ENCODE measurements at regions not wholly inside any gene's neighbourhood (a gene's known extent, or its start where the extent isn't known, plus 50 kb on each side); places are given as distances from the start of the nearest gene placed in this dataset.

DNA sequence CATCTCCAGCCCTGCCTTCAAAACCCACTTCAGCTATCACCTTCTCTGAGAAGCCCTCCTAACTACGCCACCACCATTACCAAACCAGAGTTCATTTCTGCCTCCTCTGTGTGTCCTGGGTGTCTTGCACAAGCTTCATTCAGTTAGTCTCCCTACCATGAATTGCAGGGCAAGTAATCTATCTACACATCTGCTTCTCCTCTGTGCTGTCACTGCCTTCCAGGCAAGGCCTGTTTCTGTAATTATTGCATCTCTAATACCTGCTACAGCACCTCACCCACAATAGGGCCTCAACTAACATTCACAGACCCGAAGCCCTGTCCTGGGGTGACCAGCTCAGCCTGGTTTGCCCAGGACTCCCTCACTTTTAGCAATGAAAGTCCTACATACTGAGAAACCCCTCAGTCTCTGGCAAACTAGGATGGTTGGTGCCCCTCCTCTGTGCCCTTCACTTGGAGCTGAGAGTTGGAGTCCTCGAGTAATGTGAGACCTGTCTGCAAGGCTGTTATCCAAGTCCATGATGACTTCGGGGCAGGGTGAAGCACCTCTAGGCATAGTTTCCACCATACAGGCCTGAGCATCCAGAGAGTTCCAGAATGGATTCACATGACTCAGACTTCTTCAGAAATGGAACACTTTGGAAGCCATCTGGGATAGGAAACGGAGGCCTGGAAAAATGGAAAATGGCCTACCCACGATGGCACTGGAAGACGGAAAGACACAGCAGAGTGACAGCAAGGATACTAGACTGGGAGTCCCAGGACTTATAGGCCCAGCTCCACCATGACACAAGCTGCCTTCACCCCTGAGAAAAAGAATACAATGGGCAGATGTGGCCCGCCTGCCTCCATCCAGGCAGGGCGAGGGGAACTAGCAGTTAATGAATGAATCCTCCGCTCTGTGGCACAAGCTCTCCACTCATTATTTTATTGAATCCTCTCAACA lies 269.3 kb downstream of the BUD13 start:
- DNase-seq (ENCODE audit: low spot score), result no peak
- no peak overlapping the region for H3K27ac Mint-ChIP-seq (ENCODE audit: unreplicated experiment)
- H3K9me3 Mint-ChIP-seq (ENCODE audit: unreplicated experiment), result no peaks in the 10 kb centered on the region
- no peaks in the 10 kb centered on the region for H3K4me1 Mint-ChIP-seq (ENCODE audit: unreplicated experiment)
- no peaks in the 10 kb centered on the region for H3K36me3 Mint-ChIP-seq (ENCODE audit: low read depth, unreplicated experiment)
- no peak overlapping the region for H3K4me3 Mint-ChIP-seq (ENCODE audit: unreplicated experiment)
- H3K27me3 Mint-ChIP-seq (ENCODE audit: unreplicated experiment), result peaks cover 1% of the 10 kb centered on the region
- TF ChIP-seq, protein P1, sequence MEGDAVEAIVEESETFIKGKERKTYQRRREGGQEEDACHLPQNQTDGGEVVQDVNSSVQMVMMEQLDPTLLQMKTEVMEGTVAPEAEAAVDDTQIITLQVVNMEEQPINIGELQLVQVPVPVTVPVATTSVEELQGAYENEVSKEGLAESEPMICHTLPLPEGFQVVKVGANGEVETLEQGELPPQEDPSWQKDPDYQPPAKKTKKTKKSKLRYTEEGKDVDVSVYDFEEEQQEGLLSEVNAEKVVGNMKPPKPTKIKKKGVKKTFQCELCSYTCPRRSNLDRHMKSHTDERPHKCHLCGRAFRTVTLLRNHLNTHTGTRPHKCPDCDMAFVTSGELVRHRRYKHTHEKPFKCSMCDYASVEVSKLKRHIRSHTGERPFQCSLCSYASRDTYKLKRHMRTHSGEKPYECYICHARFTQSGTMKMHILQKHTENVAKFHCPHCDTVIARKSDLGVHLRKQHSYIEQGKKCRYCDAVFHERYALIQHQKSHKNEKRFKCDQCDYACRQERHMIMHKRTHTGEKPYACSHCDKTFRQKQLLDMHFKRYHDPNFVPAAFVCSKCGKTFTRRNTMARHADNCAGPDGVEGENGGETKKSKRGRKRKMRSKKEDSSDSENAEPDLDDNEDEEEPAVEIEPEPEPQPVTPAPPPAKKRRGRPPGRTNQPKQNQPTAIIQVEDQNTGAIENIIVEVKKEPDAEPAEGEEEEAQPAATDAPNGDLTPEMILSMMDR (IDR thresholded peaks at IDR 0.05; ENCODE audit: unreplicated experiment), result no peak

DNA sequence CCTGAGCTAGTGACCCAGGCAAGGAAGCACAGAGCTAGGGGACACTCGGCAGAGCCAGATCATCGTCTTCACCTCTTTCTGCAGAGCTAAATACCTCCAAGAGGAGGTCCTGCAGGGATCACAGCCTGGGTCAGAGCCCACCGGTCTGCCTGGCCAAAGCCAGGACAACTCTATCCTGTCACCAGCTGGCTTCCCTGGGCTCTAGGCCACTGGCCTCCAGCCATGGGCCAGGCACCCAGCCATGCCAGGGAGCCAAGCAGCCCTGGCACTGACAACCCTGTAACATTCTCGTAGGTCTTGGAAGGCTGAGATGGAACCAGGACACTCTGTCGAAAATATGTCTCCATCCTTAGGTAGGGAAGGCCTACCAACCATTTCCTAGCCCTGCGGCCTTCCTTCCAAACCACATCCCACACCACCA lies 270.1 kb downstream of the BUD13 start:
- Mint-ChIP-seq H3K9me3 (ENCODE audit: unreplicated experiment) (no peaks in the 10 kb centered on the region), H3K27me3 (ENCODE audit: unreplicated experiment) (peaks cover under 1% of the 10 kb centered on the region), H3K4me1 (ENCODE audit: unreplicated experiment) (no peaks in the 10 kb centered on the region), H3K36me3 (ENCODE audit: low read depth, unreplicated experiment) (no peaks in the 10 kb centered on the region), H3K27ac (ENCODE audit: unreplicated experiment) (no peak overlapping the region), H3K4me3 (ENCODE audit: unreplicated experiment) (no peak overlapping the region)
- no peak for DNase-seq (ENCODE audit: low spot score)
- TF ChIP-seq, protein P1 (IDR thresholded peaks at IDR 0.05; ENCODE audit: unreplicated experiment), result no peak

DNA sequence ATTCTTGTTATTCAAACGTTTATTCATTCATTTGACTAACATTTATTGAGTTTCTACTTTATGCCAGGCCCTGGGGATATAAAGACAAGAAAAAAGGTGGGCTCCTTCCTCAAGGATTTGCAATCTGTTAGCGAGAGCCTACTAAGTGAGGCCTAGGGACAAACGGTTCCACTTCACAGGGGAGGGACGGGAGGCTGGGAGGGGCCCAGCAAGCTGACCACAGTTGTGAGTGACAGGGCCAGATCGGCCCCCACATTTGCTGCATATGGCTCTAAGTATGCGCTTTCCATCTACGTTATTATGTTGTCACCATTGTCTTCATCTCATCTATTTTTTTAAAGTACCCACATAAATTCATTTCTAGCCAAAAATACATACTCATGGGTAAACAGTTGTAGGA lies 271.1 kb downstream of the BUD13 start:
- TF ChIP-seq, protein P1 (IDR thresholded peaks at IDR 0.05; ENCODE audit: unreplicated experiment), result no peak
- Mint-ChIP-seq H3K4me1 (ENCODE audit: unreplicated experiment) (no peaks in the 10 kb centered on the region), H3K9me3 (ENCODE audit: unreplicated experiment) (no peaks in the 10 kb centered on the region), H3K36me3 (ENCODE audit: low read depth, unreplicated experiment) (no peaks in the 10 kb centered on the region), H3K4me3 (ENCODE audit: unreplicated experiment) (no peak overlapping the region), H3K27ac (ENCODE audit: unreplicated experiment) (no peak overlapping the region), H3K27me3 (ENCODE audit: unreplicated experiment) (no peaks in the 10 kb centered on the region)
- DNase-seq (ENCODE audit: low spot score), result no peak

DNA sequence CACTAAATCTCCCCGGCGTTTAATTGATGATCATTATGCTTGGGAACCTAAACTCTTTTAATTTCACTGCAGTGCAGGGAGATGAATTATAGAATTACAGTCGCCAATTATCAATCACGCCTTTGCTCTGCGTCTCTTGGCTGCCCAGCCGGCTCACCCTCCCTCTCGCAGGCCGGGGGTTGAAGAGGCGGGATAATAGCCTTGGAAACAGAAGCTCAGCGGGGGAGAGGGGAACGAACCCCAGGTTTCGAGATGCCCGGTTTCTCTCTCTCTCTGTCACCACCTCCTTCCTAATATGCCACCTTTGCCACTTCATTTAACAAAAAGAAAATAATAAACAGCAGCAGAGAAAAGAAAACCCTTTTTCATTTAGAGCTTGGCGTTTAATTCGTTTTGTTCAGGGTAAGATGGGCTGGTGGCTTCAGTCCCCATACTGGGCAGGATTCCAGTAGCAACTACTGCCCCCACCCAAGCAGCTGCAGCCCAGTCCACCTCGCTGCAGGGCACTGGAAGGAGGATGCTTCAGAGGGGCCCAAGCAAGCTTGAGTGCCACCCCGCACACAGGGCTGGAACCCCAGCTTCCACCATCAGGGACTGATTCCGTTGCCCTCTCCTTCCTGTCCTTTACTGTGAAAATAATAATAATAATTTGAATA lies 271.7 kb downstream of the BUD13 start:
- TF ChIP-seq, protein P1 (IDR thresholded peaks at IDR 0.05; ENCODE audit: unreplicated experiment), result no peak
- Mint-ChIP-seq H3K9me3 (ENCODE audit: unreplicated experiment) (no peaks in the 10 kb centered on the region), H3K4me1 (ENCODE audit: unreplicated experiment) (peaks cover 3% of the 10 kb centered on the region), H3K27ac (ENCODE audit: unreplicated experiment) (no peak overlapping the region), H3K4me3 (ENCODE audit: unreplicated experiment) (no peak overlapping the region), H3K36me3 (ENCODE audit: low read depth, unreplicated experiment) (no peaks in the 10 kb centered on the region), H3K27me3 (ENCODE audit: unreplicated experiment) (peaks cover 5% of the 10 kb centered on the region)
- DNase-seq (ENCODE audit: low spot score), result no peak

Measured in endothelial cell (in vitro differentiated cells).